ENCODE measurements at regions not wholly inside any gene's neighbourhood (a gene's known extent, or its start where the extent isn't known, plus 50 kb on each side); places are given as distances from the start of the nearest gene placed in this dataset.
"Not testable (repeated sequence)": the region's sequence is repeated elsewhere in the genome, so short reads cannot be mapped to it uniquely, and the experiment has no call there.

- ChIA-PET CTCF (interaction anchor here (0.6 kb wide), 1 partner anchor 1915 kb away, joined by 3 read pairs; no protein-coding TSS in a partner anchor), POLR2A (ENCODE audit: low non-redundant PET) (no interaction called here)
- Histone ChIP-seq H3K36me3 (ENCODE audit: insufficient read depth, low read length, poor library complexity, severe bottlenecking) (no peaks in the 10 kb centered on the region), H3K4me3 (ENCODE audit: low read depth, low read length, poor library complexity, severe bottlenecking) (no peak overlapping the region), H3K27ac (ENCODE audit: low read depth, low read length, poor library complexity, severe bottlenecking) (no peak overlapping the region), H3K9me3 (ENCODE audit: low read depth, low read length, poor library complexity, severe bottlenecking) (no peaks in the 10 kb centered on the region), H3K27me3 (replicated peaks; ENCODE audit: insufficient read depth, low read depth, low read length, poor library complexity) (peaks cover 3% of the 10 kb centered on the region), H3K4me1 (ENCODE audit: insufficient read depth, low read length, poor library complexity, severe bottlenecking) (no peaks in the 10 kb centered on the region)
- no TSS peak for BruUV-seq (replicated peaks)
- intact Hi-C loops (cut with micrococcal nuclease; ENCODE audit: unreplicated experiment) = no loop called here
- TF ChIP-seq EZH2 (IDR thresholded peaks at IDR 0.05; ENCODE audit: borderline replicate concordance, low read depth, low read length, poor library complexity, severe bottlenecking) (no peak), CTCF (conservative IDR thresholded peaks at IDR 0.05; ENCODE audit: low read depth, low read length) (no peak)
- no peak for DNase-seq (ENCODE audit: low spot score)
Observed at GRCh38 chr5:38135486-38136039, 122.8 kb upstream of the EGFLAM start.

- no peak overlapping the region for H3K4me3 ChIP-seq (ENCODE audit: low read depth, low read length, poor library complexity, severe bottlenecking)
- POLR2A ChIA-PET (ENCODE audit: low non-redundant PET) = no interaction called here
- intact Hi-C loops (cut with micrococcal nuclease; ENCODE audit: unreplicated experiment) = no loop called here
- no peak for DNase-seq (ENCODE audit: low spot score)
- CTCF ChIA-PET = no interaction called here
- no peaks in the 10 kb centered on the region for H3K9me3 ChIP-seq (ENCODE audit: low read depth, low read length, poor library complexity, severe bottlenecking)
- H3K36me3 ChIP-seq (ENCODE audit: insufficient read depth, low read length, poor library complexity, severe bottlenecking) = no peaks in the 10 kb centered on the region
- H3K27me3 ChIP-seq (replicated peaks; ENCODE audit: insufficient read depth, low read depth, low read length, poor library complexity) = peaks cover 3% of the 10 kb centered on the region
- no peak for TF ChIP-seq CTCF (conservative IDR thresholded peaks at IDR 0.05; ENCODE audit: low read depth, low read length)
- no peak for TF ChIP-seq EZH2 (IDR thresholded peaks at IDR 0.05; ENCODE audit: borderline replicate concordance, low read depth, low read length, poor library complexity, severe bottlenecking)
- BruUV-seq (replicated peaks) = no TSS peak
- no peaks in the 10 kb centered on the region for H3K4me1 ChIP-seq (ENCODE audit: insufficient read depth, low read length, poor library complexity, severe bottlenecking)
- no peak overlapping the region for H3K27ac ChIP-seq (ENCODE audit: low read depth, low read length, poor library complexity, severe bottlenecking)
Observed at GRCh38 chr5:38134810-38135209, 123.5 kb upstream of the EGFLAM start.

- H3K27ac ChIP-seq (ENCODE audit: low read depth, low read length, poor library complexity, severe bottlenecking); intact Hi-C loops (cut with micrococcal nuclease; ENCODE audit: unreplicated experiment); H3K4me1 ChIP-seq (ENCODE audit: insufficient read depth, low read length, poor library complexity, severe bottlenecking); DNase-seq (ENCODE audit: low spot score); H3K9me3 ChIP-seq (ENCODE audit: low read depth, low read length, poor library complexity, severe bottlenecking); CTCF ChIA-PET; H3K36me3 ChIP-seq (ENCODE audit: insufficient read depth, low read length, poor library complexity, severe bottlenecking); H3K4me3 ChIP-seq (ENCODE audit: low read depth, low read length, poor library complexity, severe bottlenecking); H3K27me3 ChIP-seq (replicated peaks; ENCODE audit: insufficient read depth, low read depth, low read length, poor library complexity); BruUV-seq (replicated peaks); POLR2A ChIA-PET (ENCODE audit: low non-redundant PET): not testable (repeated sequence)
Observed at GRCh38 chr5:38134294-38134693, 124.1 kb upstream of the EGFLAM start.

- intact Hi-C loops (cut with micrococcal nuclease; ENCODE audit: unreplicated experiment) = no loop called here
- BruUV-seq (replicated peaks) = no TSS peak
- no peak overlapping the region for H3K4me3 ChIP-seq (ENCODE audit: low read depth, low read length, poor library complexity, severe bottlenecking)
- no peak overlapping the region for H3K27ac ChIP-seq (ENCODE audit: low read depth, low read length, poor library complexity, severe bottlenecking)
- ChIA-PET CTCF (no interaction called here), POLR2A (ENCODE audit: low non-redundant PET) (no interaction called here)
- TF ChIP-seq EZH2 (IDR thresholded peaks at IDR 0.05; ENCODE audit: borderline replicate concordance, low read depth, low read length, poor library complexity, severe bottlenecking) (no peak), CTCF (conservative IDR thresholded peaks at IDR 0.05; ENCODE audit: low read depth, low read length) (no peak)
- no peak for DNase-seq (ENCODE audit: low spot score)
- no peaks in the 10 kb centered on the region for H3K4me1 ChIP-seq (ENCODE audit: insufficient read depth, low read length, poor library complexity, severe bottlenecking)
- no peaks in the 10 kb centered on the region for H3K9me3 ChIP-seq (ENCODE audit: low read depth, low read length, poor library complexity, severe bottlenecking)
- H3K27me3 ChIP-seq (replicated peaks; ENCODE audit: insufficient read depth, low read depth, low read length, poor library complexity) = no peaks in the 10 kb centered on the region
- no peaks in the 10 kb centered on the region for H3K36me3 ChIP-seq (ENCODE audit: insufficient read depth, low read length, poor library complexity, severe bottlenecking)
Observed at GRCh38 chr5:38131686-38132085, 126.7 kb upstream of the EGFLAM start.
